ENCODE measurements at regions not wholly inside any gene's neighbourhood (a gene's known extent, or its start where the extent isn't known, plus 50 kb on each side); places are given as distances from the start of the nearest gene placed in this dataset.

- ATAC-seq (ENCODE audit: insufficient read depth, low FRiP score) (no peak), DNase-seq (no peak)
- H3K4me3 ChIP-seq, result no peak overlapping the region
- no peak overlapping the region for H3K27ac ChIP-seq (ENCODE audit: low read depth in 1 of 2, low read length in 1 of 2)
- H3K27me3 ChIP-seq (ENCODE audit: control insufficient read depth in 3 of 3, insufficient read depth in 3 of 3, low read length in 2 of 3), result no peaks in the 10 kb centered on the region
- H3K36me3 ChIP-seq (ENCODE audit: control insufficient read depth in 4 of 4, insufficient read depth in 4 of 4, low read length in 4 of 4), result no peaks in the 10 kb centered on the region
- no peaks in the 10 kb centered on the region for H3K9me3 ChIP-seq (ENCODE audit: control insufficient read depth in 4 of 4, insufficient read depth in 3 of 4, low read length in 3 of 4)
- H3K4me1 ChIP-seq (ENCODE audit: control insufficient read depth in 5 of 5, insufficient read depth in 5 of 5, low read length in 5 of 5), result no peaks in the 10 kb centered on the region
- H3K9ac ChIP-seq (ENCODE audit: insufficient read depth in 1 of 2, low read length in 2 of 2), result no peak overlapping the region
- 90 to 95% methylated on average over 5 of the region's 5 CpGs for WGBS, 2 donors
- TF ChIP-seq CTCF (IDR thresholded peaks at IDR 0.05; ENCODE audit: control extremely low read depth, extremely low read depth), result no peak
These were observed 144.6 kb downstream of the LACC1 start for GRCh38 chr13:44024167-44024845.

GRCh38 chr13:44024846-44025195 is 145.1 kb downstream of the LACC1 start:
- no peaks in the 10 kb centered on the region for H3K27me3 ChIP-seq (ENCODE audit: control insufficient read depth in 3 of 3, insufficient read depth in 3 of 3, low read length in 2 of 3)
- no peak for ATAC-seq (ENCODE audit: insufficient read depth, low FRiP score)
- no peak for TF ChIP-seq CTCF (IDR thresholded peaks at IDR 0.05; ENCODE audit: control extremely low read depth, extremely low read depth)
- no peak overlapping the region for H3K9ac ChIP-seq (ENCODE audit: insufficient read depth in 1 of 2, low read length in 2 of 2)
- no peak overlapping the region for H3K4me3 ChIP-seq
- no peak overlapping the region for H3K27ac ChIP-seq (ENCODE audit: low read depth in 1 of 2, low read length in 1 of 2)
- WGBS, 2 donors, result 70 to 83% methylated on average over 4 of the region's 4 CpGs
- H3K4me1 ChIP-seq (ENCODE audit: control insufficient read depth in 5 of 5, insufficient read depth in 5 of 5, low read length in 5 of 5), result no peaks in the 10 kb centered on the region
- H3K36me3 ChIP-seq (ENCODE audit: control insufficient read depth in 4 of 4, insufficient read depth in 4 of 4, low read length in 4 of 4), result no peaks in the 10 kb centered on the region
- DNase-seq, result no peak
- no peaks in the 10 kb centered on the region for H3K9me3 ChIP-seq (ENCODE audit: control insufficient read depth in 4 of 4, insufficient read depth in 3 of 4, low read length in 3 of 4)

GRCh38 chr13:44026194-44026593 is 146.5 kb downstream of the LACC1 start:
- Histone ChIP-seq H3K27me3 (ENCODE audit: control insufficient read depth in 3 of 3, insufficient read depth in 3 of 3, low read length in 2 of 3) (no peaks in the 10 kb centered on the region), H3K27ac (ENCODE audit: low read depth in 1 of 2, low read length in 1 of 2) (no peak overlapping the region), H3K4me3 (no peak overlapping the region), H3K9ac (ENCODE audit: insufficient read depth in 1 of 2, low read length in 2 of 2) (no peak overlapping the region), H3K9me3 (ENCODE audit: control insufficient read depth in 4 of 4, insufficient read depth in 3 of 4, low read length in 3 of 4) (no peaks in the 10 kb centered on the region), H3K4me1 (ENCODE audit: control insufficient read depth in 5 of 5, insufficient read depth in 5 of 5, low read length in 5 of 5) (no peaks in the 10 kb centered on the region), H3K36me3 (ENCODE audit: control insufficient read depth in 4 of 4, insufficient read depth in 4 of 4, low read length in 4 of 4) (no peaks in the 10 kb centered on the region)
- ATAC-seq (ENCODE audit: insufficient read depth, low FRiP score), result no peak
- WGBS, 2 donors, result 97 to 99% methylated on average over 4 of the region's 4 CpGs
- no peak for DNase-seq
- TF ChIP-seq CTCF (IDR thresholded peaks at IDR 0.05; ENCODE audit: control extremely low read depth, extremely low read depth), result no peak

GRCh38 chr13:44028734-44029133 is 149.0 kb downstream of the LACC1 start:
- no peak for ATAC-seq (ENCODE audit: insufficient read depth, low FRiP score)
- Histone ChIP-seq H3K27ac (ENCODE audit: low read depth in 1 of 2, low read length in 1 of 2) (no peak overlapping the region), H3K27me3 (ENCODE audit: control insufficient read depth in 3 of 3, insufficient read depth in 3 of 3, low read length in 2 of 3) (no peaks in the 10 kb centered on the region), H3K4me3 (no peak overlapping the region), H3K9me3 (ENCODE audit: control insufficient read depth in 4 of 4, insufficient read depth in 3 of 4, low read length in 3 of 4) (no peaks in the 10 kb centered on the region), H3K9ac (ENCODE audit: insufficient read depth in 1 of 2, low read length in 2 of 2) (no peak overlapping the region), H3K36me3 (ENCODE audit: control insufficient read depth in 4 of 4, insufficient read depth in 4 of 4, low read length in 4 of 4) (no peaks in the 10 kb centered on the region), H3K4me1 (ENCODE audit: control insufficient read depth in 5 of 5, insufficient read depth in 5 of 5, low read length in 5 of 5) (no peaks in the 10 kb centered on the region)
- 91 to 92% methylated on average over 3 of the region's 3 CpGs for WGBS, 2 donors
- TF ChIP-seq CTCF (IDR thresholded peaks at IDR 0.05; ENCODE audit: control extremely low read depth, extremely low read depth), result no peak
- DNase-seq, result no peak
